GM20000 (cell line): ENCODE measurements at regions not wholly inside any gene's neighbourhood (a gene's known extent, or its start where the extent isn't known, plus 50 kb on each side); places are given as distances from the start of the nearest gene placed in this dataset.

Source experiments
- DNase-seq: peaks from one replicate; pipeline ENCODE4 v3.0.0; 2012; ENCODE audit warnings: low spot score
- TF ChIP-seq, protein P1 (sequence below): IDR thresholded peaks from 2 replicates; pipeline ENCODE4 v1.5.1; 2012; ENCODE audit warnings: mild to moderate bottlenecking, control low read depth; ENCODE audit errors: extremely low read depth, missing control alignments

- no peak for DNase-seq
- TF ChIP-seq, protein P1, sequence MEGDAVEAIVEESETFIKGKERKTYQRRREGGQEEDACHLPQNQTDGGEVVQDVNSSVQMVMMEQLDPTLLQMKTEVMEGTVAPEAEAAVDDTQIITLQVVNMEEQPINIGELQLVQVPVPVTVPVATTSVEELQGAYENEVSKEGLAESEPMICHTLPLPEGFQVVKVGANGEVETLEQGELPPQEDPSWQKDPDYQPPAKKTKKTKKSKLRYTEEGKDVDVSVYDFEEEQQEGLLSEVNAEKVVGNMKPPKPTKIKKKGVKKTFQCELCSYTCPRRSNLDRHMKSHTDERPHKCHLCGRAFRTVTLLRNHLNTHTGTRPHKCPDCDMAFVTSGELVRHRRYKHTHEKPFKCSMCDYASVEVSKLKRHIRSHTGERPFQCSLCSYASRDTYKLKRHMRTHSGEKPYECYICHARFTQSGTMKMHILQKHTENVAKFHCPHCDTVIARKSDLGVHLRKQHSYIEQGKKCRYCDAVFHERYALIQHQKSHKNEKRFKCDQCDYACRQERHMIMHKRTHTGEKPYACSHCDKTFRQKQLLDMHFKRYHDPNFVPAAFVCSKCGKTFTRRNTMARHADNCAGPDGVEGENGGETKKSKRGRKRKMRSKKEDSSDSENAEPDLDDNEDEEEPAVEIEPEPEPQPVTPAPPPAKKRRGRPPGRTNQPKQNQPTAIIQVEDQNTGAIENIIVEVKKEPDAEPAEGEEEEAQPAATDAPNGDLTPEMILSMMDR, result no peak
These were observed 204.7 kb upstream of the GAP43 start for GRCh38 chr3:115418583-115418982.

DNA sequence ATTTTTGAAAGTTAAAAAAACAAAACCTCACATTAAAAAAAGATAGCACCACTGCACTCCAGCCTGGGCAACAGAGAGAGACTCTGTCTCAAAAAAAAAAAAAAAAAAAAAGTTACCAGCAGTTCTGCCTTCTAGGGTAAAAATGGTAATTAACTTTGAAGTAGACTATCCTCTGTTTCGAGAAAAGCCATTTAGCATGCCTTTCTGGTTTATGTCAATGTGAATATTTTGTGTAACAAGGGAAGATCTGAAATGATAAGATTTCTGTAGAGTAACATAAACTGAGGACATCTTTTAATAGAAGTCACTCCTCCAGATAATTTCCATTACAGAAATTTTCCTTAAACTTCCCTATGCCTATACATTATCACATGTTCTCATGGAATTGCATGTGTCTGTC lies 203.2 kb upstream of the GAP43 start:
- TF ChIP-seq, protein P1, result no peak
- no peak for DNase-seq

DNA sequence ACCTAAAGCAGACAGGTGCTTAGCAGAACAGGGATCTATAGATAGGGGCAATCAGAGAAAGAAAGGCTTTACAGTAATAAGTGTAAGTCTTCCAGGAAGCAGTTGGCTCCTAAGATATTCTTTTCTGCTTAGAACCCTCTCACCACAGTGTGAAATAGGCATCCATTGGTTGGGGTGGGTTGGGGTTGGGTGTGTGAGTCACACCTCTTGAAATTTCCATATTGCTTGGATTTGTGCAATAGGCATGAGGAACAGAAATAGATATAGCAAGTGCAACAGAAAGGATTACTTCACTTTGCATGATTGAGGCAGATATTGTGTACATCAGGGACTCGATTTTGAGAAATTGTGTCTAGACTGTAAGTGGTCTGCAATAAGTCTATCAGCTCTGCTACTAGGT lies 200.1 kb upstream of the GAP43 start:
- TF ChIP-seq, protein P1, result no peak
- no peak for DNase-seq

DNA sequence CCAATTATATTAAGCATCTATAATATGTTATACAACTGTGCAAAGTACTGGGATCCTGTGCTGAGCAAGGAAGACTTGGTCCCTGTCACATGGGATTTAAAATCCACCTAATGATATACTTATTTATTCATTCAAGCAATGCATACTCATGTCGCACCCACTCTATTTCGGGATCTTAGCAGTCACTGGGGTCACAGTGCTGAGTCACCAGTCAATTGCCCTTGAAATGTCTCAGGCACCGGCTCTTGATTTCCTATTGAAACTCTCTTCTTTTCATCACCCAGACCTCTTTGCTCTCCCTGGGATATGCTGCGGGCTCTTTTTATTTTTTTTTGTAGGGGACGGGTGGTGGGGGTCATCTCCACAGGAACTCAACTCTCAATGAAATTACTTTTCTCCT lies 194.5 kb upstream of the GAP43 start:
- DNase-seq, result no peak
- TF ChIP-seq, protein P1, result no peak

GRCh38 chr3:115436767-115437301 lies 186.5 kb upstream of the GAP43 start:
- DNase-seq, result no peak

DNA sequence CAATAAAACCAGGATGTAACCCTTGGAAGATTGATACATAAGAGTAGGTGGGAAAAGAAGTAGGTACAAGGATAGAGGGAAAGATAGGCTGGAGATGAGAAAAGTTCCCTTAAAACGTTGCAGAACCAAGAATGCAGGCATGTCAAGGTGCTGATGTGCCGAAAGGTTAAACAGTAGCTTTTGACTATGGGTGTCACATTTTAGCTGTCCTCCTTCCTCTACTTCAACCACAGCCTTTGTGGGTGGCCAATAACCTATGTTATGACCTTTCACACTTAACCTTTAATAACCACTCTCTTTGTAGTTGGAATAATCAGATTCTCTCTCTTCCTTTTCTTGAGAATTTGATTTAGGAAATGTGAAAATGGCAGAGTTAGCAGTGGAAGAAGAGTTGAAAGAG lies 184.5 kb upstream of the GAP43 start:
- TF ChIP-seq, protein P1, result no peak
- DNase-seq, result no peak

More at GRCh38 chr3:115436767-115437301, 186.5 kb upstream of the GAP43 start:
- TF ChIP-seq, protein P1, result no peak

DNA sequence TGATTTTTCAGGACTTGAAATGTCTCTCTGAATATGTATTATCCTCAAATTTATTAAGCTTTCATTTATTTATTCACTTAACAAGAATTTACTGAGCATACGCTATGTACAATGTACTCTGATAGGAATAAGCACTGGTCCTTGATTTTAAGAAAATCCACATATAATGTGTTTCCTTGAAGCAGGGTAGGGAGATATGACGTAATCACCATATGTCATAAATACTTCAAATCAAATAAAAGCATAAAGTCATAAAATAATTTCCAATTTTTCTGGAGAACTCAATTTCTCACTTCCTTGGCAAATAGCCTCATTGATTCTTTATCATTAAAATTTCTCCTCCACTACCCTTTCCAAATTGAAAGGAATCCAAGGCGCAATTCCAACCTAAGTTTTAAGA lies 177.8 kb upstream of the GAP43 start:
- no peak for DNase-seq
- TF ChIP-seq, protein P1, result no peak
